NCI-H2227 treated with DMSO at 0.1 percent for 48 hours (cell line): ENCODE measurements at regions not wholly inside any gene's neighbourhood (a gene's known extent, or its start where the extent isn't known, plus 50 kb on each side); places are given as distances from the start of the nearest gene placed in this dataset.
"Not testable (repeated sequence)": the region's sequence is repeated elsewhere in the genome, so short reads cannot be mapped to it uniquely, and the experiment has no call there.

Source experiments
- DNase-seq: peaks from one replicate; lab custom pipeline; 2025; lab: John Stamatoyannopoulos, UW

DNA sequence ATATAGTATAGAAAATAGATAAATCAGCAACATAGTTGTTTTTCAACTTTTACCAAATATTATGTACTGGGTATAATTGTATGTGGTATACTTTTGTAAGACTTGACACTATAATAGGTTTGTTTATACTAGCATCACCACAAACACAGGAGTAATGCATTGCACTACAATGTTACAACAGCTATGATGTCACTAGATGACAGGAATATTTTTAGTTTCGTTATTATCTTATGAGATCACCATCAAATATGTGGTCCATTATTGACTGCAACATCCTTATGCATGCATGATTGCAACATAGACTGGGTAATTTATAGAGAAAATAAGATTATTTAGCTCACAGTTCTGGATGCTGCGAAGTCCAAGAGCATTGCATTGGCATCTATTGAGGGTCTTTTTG lies 678.4 kb upstream of the ZNF804A start:
- no peak for DNase-seq

DNA sequence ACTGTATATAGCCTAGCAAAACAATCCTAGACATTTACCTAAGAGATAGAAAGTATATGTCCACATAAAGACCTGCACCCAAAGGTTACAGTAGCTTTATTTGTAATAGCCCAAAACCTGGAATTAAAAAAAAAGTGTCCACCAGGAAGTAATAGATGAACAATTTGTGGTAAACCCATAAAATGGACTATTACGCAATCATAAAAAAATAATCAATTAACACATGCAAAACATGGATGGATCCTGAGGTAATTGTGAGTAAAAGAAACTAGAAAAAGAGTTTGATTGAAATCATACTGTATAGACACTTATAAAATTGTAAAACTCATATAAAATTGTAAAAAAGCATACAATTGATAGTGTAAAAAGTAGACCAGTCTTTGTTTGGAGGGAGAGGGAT lies 673.0 kb upstream of the ZNF804A start:
- DNase-seq = no peak

DNA sequence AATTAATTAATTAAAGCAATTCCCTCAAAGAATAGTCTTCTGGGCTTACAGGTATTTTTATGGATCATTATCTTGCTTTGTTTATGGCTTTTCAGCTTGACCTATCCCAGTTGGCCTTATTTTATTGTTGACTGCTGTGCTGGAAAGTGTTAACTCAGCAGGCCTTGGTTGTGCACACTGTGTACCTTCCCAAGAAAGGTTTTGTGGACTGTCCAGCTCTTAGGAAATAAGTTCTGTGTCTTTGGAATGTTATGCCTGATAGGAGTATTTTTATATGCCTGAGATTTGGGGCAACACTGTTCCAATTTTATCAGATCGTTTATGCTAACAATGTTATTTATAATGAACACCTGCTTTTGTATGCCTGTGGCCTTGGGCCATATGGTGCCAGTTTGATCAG lies 671.9 kb upstream of the ZNF804A start:
- DNase-seq = no peak

DNA sequence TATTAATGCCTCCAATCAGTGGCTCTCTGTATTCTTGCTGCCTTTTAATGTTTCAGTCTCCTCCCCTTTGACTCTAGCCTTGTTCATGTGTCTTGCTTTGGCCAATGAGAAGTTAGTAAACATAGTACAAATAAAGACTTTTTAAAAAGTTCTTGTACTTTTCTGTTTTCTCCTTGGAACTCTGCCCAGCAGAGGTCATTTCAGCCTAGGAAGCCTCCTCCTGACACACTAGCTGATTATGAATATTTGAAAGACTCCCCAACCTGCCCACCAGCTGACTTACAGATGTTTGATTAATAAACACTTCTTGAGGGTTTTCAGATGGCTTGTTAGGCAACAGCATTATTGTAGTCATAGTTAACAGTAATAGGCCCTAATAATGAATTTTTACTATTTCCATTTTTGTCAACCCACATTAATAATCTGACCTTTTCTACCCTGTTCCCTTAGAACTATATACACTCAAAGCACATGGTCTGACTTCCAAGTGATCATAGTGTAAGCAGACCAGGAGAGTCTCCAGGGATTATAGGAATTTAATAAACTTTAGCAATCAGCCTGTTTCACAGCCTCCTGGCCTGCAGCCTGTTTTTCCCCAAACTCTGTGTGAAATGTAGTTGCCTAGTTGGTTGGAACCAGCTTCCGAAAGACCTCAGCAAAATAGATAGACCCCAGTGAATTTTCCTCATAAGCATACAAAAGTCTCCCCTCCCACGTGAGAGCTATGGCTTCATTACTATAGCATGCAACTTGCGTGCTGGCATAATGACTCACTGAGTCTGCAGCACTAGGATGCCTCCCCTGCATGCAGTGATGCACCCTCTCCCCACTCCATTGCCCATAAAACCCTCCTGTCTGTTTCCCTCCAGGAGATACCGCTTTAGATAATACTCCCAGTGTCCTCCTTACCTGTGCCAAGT lies 670.7 kb upstream of the ZNF804A start:
- no peak for DNase-seq

DNA sequence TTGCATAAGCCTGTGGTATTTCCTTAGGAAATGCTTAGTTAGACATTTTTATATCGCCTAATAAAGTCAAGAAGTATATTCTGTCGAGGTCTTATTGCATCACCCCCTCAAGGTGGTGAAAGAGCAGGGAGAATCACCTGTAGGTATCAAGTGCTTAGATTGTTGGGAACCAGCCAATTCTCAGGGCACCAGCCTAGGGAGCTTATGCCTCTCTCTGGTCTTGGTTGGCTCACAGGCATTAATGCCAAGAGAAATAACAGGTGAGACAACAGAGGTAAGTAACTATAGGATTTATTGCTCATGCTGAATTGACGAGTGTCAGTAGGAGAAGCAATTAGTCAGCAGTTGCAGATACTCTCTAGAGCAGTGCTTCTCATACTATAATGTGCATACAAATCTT lies 663.3 kb upstream of the ZNF804A start:
- no peak for DNase-seq

DNA sequence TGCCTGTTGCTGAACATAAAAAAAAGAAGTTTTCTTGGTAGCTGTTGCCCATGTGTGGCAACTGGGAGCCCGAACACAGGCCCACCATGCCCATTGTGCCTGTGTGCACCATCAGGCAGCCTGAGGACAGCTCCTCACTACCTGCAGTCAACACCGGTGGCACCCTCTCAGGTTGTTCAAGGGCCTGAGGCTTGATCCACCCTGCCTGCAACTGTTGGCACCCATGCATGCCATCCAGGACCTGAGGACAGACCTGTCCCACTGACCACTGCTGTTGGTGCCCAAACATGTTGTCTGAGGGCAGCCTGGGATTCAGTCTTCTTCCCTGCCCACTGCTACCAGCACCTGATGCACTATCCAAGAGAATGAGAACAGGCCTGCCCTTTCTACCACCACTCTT lies 661.1 kb upstream of the ZNF804A start:
- no peak for DNase-seq

DNA sequence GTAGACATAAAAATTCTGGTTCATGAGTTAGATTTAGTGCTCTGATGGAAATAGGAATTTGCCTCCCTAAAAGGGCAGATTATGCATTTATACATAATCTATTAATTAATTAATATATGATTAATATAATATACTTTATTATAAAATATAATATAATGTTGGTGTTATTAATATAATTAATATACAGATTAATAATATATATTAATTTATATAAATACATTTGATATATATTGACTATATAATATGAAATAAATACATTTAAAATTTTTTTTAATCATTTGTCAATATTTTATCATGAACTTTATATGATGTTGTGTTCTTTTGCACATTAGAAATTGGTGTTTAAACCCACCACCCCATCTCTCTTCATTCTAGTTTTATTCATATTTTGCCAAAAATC lies 652.1 kb upstream of the ZNF804A start:
- no peak for DNase-seq

DNA sequence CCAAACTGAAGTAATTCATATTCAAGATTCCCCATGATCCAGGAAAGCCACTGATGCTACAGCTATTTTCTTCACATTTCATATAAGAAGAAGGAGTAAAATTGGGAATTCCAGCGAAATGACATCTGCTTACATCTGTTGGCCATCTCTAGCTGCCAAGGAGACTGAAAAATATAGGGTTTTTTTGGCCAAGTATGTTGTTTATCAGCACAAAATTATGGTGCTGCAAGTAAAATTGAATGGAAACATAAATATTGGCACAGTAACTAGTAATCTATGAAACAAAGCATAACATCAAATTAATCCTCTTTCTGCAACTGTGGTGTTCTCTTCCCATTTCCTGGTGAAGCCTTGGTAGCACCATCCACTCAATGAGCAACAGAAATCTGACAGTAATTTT lies 649.5 kb upstream of the ZNF804A start:
- DNase-seq = peak; percentile 46

DNA sequence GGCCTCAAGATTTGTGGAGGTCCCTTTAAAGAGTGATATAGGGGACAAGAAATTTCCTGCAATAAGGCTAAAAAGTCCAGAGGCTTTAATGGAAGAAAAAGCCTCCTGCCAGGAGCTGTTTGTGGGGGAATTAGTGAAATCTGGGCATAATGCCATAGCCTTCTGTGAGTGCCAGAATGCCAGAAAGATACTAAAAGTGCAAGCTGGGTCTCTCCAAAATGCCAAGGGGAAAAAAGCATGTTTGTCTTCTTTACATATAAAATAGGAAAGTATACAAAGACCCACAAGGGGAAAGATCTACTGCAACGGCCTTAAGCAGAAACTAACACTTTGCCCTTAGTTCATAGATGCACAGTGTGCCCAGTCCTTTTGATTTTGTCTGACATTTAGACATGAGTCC lies 647.7 kb upstream of the ZNF804A start:
- DNase-seq = no peak

DNA sequence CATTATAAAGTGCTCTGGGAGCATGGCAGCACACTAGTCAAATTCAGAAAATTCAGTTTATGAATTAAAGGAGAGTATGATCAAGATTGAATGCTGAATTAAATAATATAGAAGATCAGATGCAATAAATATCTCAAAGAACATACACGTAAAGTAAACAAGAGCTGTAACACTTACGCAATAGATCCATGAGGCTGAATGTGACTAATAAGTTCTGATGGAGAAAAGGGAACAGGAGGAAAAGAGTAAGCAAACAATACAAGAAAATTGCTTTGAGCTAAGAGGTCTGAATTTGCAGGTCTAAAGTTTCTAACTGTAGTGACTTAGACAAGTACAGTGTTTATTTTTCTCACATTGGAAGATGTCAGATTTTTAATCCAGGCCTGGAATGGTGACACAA lies 646.7 kb upstream of the ZNF804A start:
- no peak for DNase-seq

DNA sequence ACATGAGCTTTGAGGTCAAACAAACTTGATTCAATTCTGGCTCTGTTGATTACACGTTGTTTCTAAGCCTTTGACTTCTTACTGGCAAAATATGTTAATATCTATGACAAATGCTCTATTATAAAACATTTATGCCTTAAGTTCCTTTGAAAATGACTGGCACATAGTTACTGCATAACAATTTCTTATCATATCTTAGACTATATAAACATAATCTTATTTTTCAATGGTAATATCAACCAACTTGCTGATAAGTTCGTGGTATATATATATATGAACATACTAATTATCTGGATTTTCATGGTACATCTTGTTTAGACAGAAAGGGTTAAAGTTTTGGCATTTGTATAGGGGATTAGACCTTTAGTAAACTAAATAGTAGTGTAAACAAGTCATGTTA lies 645.6 kb upstream of the ZNF804A start:
- DNase-seq = no peak

DNA sequence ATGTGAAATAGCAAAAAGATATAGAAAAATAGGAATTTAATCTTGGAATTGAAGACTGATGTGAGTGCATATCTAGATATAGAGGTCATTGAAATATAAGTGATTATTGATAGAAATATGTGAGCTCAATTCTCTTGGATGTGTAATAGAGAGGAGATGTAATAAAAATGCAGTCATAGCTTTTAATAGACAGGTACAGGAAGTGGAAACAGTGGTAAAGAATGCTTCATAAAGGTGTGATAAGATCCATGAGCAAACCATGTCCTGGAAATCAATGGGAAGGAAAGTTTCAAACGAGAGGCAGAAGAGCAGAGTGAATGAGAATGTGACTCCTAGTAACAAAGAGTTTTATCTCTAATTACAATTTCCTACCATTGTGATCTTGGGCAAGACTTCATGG lies 634.7 kb upstream of the ZNF804A start:
- no peak for DNase-seq

DNA sequence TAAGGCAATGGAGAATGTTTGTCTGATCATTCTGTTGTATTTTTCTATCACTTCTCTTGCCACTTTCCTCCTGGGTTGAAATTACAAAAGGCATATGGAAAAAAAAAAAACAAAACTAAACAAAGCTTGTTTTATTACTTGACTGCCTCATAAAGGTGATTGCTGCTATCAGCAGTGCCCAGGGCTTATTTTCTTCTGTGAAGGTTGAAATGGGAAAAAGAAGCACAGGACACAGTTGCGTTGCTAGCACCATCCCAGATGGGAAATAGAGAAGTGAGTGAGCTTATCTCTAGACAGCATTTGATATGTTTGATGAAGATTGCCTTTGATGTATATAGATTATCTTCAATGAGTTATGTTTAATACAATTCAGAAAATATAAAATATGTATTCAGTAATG lies 633.8 kb upstream of the ZNF804A start:
- DNase-seq = no peak

DNA sequence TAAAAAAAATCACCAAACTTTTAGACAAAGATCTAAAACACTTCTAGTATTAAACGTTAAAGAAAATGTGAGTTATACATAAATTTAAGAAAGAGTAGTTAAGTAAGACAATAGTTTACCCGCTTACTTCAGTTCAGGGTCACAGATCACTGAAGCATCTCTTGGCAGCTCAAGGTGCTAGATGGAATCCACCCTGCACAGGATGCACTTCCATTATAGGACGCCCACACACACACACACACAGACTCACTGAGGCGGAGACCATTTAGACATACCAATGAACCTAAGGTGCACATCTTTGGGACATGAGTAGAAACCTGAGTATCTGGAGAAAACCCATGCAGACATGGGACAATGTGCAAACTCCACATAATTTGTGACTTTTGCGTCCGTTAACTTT lies 630.6 kb upstream of the ZNF804A start:
- no peak for DNase-seq

DNA sequence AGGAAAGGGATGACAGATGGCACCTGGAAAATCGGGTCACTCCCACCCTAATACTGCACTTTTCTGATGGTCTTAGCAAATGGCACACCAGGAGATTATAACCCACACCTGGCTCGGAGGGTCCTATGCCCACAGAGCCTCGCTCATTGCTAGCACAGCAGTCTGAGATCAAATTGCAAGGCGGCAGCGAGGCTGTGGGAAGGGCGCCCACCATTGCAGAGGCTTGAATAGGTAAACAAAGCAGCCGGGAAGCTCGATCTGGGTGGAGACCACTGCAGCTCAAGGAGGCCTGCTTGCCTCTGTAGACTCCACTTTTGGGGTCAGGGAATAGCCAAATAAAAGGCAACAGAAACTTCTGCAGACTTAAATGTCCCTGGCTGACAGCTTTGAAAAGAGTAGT lies 622.7 kb upstream of the ZNF804A start:
- DNase-seq = not testable (repeated sequence)

DNA sequence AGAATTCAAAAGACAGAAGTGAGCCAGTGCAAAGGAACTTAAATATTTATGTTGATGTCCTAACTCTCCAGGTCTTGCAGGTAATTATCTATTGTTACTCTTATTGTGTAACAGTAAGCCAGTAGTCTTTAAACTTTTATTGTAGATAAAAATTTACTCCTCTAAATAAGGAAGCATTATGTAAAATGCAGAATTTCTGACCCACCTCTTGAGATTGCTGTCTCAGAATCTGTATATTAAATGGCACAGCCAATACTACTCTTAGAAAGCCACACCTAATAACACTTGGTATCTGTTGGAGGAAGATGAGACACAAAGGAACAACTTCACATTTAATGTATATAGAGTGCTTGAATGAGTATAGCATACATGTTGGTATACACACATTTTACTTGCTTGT lies 613.5 kb upstream of the ZNF804A start:
- no peak for DNase-seq

DNA sequence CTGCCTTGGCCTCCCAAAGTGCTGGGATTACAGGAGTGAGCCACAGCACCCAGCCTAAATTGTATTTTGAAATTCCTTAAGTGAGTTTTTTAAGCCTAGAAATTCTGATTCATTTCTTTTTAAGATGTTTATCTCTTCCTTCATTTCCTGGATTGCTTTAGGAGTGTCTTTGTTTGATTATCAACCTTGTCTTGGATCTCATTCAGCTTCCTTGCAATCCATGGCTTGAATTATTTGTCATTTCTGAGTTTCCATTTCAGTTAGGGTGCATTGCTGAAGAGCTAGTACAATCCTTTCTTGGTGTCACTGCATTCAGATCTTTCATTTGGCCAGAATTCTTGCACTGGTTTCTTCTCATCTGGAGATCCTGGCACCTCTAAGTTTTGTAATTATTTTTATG lies 606.4 kb upstream of the ZNF804A start:
- DNase-seq = no peak

DNA sequence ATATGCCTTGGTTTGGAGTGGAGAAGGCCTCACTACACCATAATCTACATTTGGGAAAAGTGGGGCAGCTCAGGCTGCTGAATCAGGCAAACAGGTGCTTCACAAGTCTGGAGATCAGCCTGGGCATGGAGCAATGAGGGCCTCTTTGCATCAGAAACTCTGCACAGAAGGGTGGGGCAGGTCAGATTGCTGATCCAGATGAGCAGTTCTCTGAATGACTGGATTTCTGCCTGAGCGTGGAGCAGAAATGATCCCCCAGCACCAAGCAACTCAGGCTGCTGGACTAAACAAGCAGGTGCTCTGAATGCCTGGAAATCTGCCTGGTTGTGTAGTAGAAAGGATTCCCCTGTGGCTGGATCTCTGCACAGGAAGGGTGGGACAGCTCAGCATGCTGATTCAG lies 605.3 kb upstream of the ZNF804A start:
- no peak for DNase-seq

DNA sequence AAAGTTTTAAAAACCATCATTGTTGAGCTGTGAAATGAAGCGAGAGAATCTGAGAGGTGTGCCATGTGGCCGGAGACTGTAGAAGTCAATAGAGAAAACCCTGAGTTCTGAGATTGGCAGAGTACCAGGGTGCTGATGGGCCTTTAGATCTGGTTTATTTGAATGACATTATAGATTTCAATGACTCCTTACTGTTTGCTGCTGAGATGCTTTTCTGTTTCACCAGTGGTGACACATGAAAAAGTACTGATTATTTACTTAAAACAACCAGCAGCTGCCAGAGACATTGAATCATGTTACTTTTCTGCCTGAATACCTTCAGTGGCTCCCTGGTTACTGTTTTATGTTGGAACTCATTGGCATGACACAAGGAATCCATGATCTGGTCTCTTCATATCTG lies 602.7 kb upstream of the ZNF804A start:
- no peak for DNase-seq

DNA sequence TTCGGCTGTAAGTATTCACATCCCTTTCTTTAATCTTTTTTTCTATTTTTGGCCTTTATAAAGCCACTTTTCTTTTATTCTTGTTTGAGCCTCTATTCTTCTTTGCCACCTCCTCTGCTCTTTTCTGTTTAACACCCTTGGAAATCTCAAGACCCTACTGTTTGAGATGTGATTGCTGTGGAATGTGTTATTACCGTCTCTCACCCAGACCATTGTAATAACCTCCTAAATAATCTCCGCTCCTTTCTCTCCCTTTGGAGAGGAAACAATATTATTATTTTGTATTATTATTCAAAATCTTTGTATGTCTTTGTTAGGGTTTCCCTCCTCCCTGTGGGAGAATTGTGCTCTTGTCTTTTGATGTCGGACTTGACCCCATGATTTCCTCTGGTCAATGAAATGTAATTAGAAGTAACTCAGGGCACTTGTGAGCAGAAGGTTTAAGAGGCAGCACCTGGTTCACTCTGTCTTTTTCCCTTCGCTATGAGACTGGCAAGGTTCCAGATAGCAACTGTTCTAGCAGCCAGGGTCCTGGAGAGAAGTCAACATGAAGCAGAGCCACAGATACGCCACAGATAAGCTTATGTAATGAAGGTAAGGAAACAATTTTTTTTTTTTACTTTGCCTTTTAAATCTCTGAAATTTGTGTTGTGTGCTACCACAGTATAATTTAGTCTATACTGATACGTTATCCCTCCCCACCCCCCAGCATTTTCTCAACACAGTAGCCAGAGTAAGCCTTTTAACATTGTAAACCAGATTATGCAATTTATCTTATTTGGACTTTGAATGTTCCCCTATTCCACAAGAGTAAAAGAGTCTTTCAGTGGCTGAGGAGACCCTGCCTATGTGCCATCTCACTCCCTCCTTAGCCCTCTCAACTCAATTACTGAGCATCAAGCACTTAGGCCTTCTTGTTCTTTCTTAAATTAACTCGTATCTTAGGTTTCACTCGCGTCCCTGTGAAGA lies 601.2 kb upstream of the ZNF804A start:
- peak; percentile 95 for DNase-seq

DNA sequence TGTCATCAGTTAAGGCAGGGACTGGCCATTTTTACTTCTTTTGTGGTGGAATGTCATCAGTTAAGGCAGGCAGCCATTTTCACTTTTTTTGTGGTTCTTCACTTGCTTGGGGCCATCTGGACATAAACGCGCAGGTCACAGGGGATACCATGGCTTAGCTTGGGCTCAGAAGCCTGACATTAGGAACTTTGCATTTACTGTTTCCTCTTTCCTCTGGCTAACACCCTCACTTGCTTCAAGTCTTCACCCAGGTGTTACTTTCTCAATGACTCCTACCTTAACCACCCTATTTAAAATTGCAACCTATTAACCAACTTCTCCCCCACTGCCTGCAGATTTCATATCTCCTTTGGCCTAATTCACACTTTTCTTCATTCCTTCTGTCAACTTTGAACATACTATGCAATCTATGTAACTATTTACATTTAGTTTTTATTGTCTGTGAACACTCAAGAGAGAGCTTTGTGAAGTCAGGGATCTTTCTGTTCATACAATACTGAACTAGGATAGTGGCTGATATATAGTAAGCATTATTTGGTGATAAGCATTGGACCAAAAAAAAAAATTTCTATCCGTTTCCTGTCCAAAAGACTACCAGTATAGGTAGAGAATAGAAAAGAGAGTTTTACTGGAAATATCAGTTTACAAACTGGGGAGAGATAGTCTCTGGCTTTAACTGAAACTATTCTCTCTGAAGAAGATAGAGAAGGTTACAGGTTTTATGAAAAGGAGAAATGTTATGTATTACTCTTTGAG lies 600.1 kb upstream of the ZNF804A start:
- DNase-seq = no peak

DNA sequence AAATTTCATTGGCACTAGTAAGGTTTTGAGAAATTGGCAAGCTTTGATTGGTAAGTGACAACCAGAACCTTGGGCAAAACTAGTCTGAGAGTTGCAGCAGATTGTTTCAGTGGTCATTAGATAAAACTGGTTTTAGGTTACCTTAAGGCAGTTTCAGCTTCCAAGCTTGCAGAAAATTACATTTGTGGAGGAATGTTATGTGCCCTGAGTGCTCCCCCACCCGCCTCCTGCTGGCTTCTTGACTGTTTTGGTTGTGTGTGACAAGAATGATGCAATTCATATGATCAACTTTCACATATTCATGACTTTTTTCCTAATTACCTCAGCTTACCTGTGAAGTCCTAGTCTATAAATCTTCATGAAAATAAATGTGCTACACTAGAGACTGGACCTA lies 599.5 kb upstream of the ZNF804A start:
- DNase-seq = no peak
